GM13976 (cell line): ENCODE measurements at regions not wholly inside any gene's neighbourhood (a gene's known extent, or its start where the extent isn't known, plus 50 kb on each side); places are given as distances from the start of the nearest gene placed in this dataset.

ENCODE experiments used
- DNase-seq: peaks from one replicate; pipeline ENCODE4 v3.0.0; 2012; ENCODE audit warnings: low spot score
- in situ Hi-C: fragments of 300-500 bp; cut with MboI; formaldehyde crosslinking; loops from one replicate; pipeline ENCODE4 v1.12.0; 2022; ENCODE audit warnings: low sequenced_read_pairs, mixed read lengths, inconsistent platforms; ENCODE audit not compliant: unreplicated experiment
- TF ChIP-seq, protein P1 (sequence below): IDR thresholded peaks from 2 replicates; pipeline ENCODE4 v1.5.1; 2012; ENCODE audit warnings: borderline replicate concordance, mild to moderate bottlenecking; ENCODE audit not compliant: insufficient read depth; ENCODE audit errors: extremely low read depth, missing control alignments, control extremely low read depth

- TF ChIP-seq, protein P1, sequence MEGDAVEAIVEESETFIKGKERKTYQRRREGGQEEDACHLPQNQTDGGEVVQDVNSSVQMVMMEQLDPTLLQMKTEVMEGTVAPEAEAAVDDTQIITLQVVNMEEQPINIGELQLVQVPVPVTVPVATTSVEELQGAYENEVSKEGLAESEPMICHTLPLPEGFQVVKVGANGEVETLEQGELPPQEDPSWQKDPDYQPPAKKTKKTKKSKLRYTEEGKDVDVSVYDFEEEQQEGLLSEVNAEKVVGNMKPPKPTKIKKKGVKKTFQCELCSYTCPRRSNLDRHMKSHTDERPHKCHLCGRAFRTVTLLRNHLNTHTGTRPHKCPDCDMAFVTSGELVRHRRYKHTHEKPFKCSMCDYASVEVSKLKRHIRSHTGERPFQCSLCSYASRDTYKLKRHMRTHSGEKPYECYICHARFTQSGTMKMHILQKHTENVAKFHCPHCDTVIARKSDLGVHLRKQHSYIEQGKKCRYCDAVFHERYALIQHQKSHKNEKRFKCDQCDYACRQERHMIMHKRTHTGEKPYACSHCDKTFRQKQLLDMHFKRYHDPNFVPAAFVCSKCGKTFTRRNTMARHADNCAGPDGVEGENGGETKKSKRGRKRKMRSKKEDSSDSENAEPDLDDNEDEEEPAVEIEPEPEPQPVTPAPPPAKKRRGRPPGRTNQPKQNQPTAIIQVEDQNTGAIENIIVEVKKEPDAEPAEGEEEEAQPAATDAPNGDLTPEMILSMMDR, result no peak
- no peak for DNase-seq
- in situ Hi-C loops, result no loop called here
Measured at GRCh38 chr5:168165977-168166376, 125.5 kb upstream of the WWC1 start.

GRCh38 chr5:168167338-168167737 is 124.1 kb upstream of the WWC1 start:
- no peak for DNase-seq
- TF ChIP-seq, protein P1, result no peak
- in situ Hi-C loops, result no loop called here

DNA sequence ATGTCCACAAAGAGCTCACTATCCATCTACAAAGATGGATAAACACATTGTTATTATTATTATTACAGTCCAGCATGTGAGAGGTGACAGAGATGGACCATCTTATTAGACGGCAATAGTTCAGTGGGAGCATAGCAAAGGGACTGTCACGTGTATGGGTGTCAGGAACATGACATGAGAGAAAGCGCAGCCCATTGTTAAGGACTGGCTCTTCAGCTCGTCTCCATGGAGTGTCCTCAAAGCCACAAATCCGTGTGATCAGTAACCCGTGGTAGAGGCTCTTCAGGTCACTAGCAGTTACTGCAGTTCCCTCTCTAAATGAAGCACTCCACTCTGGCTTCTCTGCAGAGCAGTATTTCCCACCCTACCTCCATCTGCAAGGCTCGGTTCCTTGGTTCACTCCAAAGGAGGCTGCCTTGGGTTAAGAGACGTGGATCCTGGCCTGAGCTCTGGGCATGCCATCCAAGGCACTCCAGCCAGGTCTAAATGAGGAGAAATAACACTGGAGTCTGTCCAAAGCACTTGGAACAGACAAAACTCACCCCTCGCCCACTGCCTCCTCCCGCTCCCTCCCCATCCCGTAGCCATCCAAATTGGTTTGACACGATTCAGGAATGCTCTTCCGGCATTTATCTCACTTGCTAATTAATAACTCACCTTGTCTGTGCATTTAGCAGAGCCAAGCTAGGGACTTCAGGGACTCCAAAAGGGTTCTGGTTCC is 122.3 kb upstream of the WWC1 start:
- DNase-seq, result no peak
- TF ChIP-seq, protein P1, result no peak
- in situ Hi-C loops, result no loop called here

DNA sequence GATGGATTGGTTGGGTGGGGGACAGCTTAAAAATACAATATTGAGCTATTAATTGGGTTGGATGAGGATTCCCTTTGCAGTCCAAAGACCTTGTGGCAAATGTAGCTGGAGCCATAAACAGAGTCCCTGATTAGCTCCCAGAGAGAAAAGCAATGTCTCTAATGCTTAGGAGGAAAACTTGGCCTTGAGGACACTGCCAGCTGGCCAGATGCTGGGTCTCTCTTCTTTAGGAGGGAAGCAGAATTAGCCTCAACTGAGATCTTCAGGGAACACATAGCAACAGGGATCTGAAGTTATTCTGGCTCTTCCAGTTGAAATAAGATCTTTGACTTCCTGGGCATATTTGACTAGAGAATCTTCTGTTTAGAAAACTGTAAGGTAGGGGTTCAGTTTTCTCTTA is 121.7 kb upstream of the WWC1 start:
- in situ Hi-C loops, result no loop called here
- TF ChIP-seq, protein P1, result no peak
- DNase-seq, result no peak

DNA sequence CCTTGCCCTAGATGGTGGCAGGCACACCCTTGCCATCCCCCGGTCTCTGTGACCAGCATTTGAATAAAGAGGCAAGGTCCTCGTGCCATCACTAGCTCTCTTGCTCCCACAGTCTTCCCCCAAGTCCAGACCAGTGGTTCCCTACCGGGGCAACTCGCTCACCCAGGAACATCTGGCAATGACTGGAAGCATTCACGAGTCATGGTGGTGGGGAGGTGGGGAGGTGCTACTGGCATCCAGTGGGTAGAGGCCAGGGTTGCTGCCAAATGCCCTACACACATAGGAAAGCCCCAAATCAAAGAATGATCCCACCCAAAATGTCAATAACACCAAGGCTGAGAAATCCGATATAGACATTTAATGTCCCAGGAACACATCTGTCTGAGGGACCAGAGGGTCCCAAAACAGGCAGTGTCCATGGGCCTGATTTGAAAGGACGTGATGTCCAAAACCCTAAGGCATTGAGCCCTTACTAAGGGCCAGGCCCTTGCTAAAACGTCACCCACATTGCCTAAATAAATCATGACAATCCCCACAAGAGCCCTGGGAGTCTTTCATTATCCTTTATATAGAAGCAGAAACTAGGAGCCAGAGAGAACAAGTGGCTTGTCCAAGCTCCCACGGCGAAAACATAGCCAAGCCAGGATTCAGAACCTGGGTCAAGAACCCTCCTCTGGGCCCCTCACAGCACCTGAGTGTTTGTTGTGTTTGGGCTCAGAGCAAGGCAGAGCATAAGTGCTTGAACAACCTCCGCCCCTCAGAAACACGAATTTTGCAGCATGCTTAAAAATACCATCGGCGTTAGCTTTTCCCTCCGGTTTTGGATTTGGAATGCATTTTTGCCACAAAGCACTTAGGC is 119.3 kb upstream of the WWC1 start:
- TF ChIP-seq, protein P1, result no peak
- no peak for DNase-seq
- in situ Hi-C loops, result no loop called here

DNA sequence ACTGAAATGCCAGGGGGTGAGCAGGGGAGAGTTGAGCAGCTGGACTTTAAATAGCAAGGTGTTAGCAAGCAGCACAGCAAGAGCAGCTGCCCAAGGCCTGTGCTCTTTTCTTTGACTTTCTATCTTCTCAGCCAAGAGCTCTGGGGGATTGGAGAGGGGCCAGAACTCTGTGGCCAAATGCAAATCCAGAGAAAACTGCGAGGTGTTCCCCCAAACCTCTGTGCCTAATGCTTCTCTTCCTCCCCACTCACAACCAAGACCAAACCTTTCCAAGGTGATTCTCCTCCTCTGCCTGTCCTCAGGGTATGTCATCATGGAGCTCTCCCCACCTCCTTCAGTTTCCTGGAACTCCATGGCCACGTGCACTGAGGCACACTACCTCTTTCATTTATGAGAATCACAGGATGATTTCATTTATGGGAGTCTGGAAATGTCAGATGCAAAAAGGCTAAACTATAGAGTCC is 118.7 kb upstream of the WWC1 start:
- TF ChIP-seq, protein P1, result no peak
- no peak for DNase-seq
- in situ Hi-C loops, result no loop called here
